ENCODE measurements at regions not wholly inside any gene's neighbourhood (a gene's known extent, or its start where the extent isn't known, plus 50 kb on each side); places are given as distances from the start of the nearest gene placed in this dataset.

- Histone ChIP-seq H3K36me3 (no peaks in the 10 kb centered on the region), H3K27me3 (no peaks in the 10 kb centered on the region), H3K27ac (no peak overlapping the region), H3K4me1 (no peaks in the 10 kb centered on the region), H3K4me3 (no peak overlapping the region), H3K9me3 (no peaks in the 10 kb centered on the region)
- intact Hi-C loops (cut with DNase I; ENCODE audit: low total_unique reads) (no loop called here), in situ Hi-C loops (cut with MboI; ENCODE audit: low pct_ligation_motif_present in 1 of 4, low pct_unique_long_range_greater_than_20kb in 1 of 4, low sequenced_read_pairs in 3 of 4) (no loop called here)
- DNase-seq: no peak
- TF ChIP-seq CTCF (IDR thresholded peaks at IDR 0.05) (no peak), POLR2A (IDR thresholded peaks at IDR 0.05) (no peak), EP300 (IDR thresholded peaks at IDR 0.05; ENCODE audit: low read depth) (no peak), POLR2AphosphoS5 (IDR thresholded peaks at IDR 0.05) (no peak)
- WGBS, 2 donors (ENCODE audit: low coverage in 1 of 2): 80 to 87% methylated on average over 5 to 17 of the region's 17 CpGs
These were observed 210.1 kb upstream of the MVB12B start for GRCh38 chr9:126116351-126117157.

GRCh38 chr9:126117158-126117425, 209.5 kb upstream of the MVB12B start:
- Histone ChIP-seq H3K36me3 (no peaks in the 10 kb centered on the region), H3K9me3 (no peaks in the 10 kb centered on the region), H3K4me3 (no peak overlapping the region), H3K27me3 (no peaks in the 10 kb centered on the region), H3K27ac (no peak overlapping the region), H3K4me1 (no peaks in the 10 kb centered on the region)
- no peak for DNase-seq
- in situ Hi-C loops (cut with MboI; ENCODE audit: low pct_ligation_motif_present in 1 of 4, low pct_unique_long_range_greater_than_20kb in 1 of 4, low sequenced_read_pairs in 3 of 4): no loop called here
- 95% methylated on average over 4 of the region's 4 CpGs; no CpG with 5 or more reads in 1 of the 2 donors for WGBS, 2 donors (ENCODE audit: low coverage in 1 of 2)
- intact Hi-C loops (cut with DNase I; ENCODE audit: low total_unique reads): no loop called here
- no peak for TF ChIP-seq CTCF (IDR thresholded peaks at IDR 0.05)
- TF ChIP-seq POLR2A (IDR thresholded peaks at IDR 0.05): no peak
- no peak for TF ChIP-seq EP300 (IDR thresholded peaks at IDR 0.05; ENCODE audit: low read depth)
- TF ChIP-seq POLR2AphosphoS5 (IDR thresholded peaks at IDR 0.05): no peak

- TF ChIP-seq POLR2A (IDR thresholded peaks at IDR 0.05): no peak
- no peak for TF ChIP-seq POLR2AphosphoS5 (IDR thresholded peaks at IDR 0.05)
- TF ChIP-seq CTCF (IDR thresholded peaks at IDR 0.05): no peak
- TF ChIP-seq EP300 (IDR thresholded peaks at IDR 0.05; ENCODE audit: low read depth): no peak
- Histone ChIP-seq H3K36me3 (no peaks in the 10 kb centered on the region), H3K9me3 (no peaks in the 10 kb centered on the region), H3K4me3 (no peak overlapping the region), H3K27ac (no peak overlapping the region), H3K4me1 (no peaks in the 10 kb centered on the region), H3K27me3 (no peaks in the 10 kb centered on the region)
- in situ Hi-C loops (cut with MboI; ENCODE audit: low pct_ligation_motif_present in 1 of 4, low pct_unique_long_range_greater_than_20kb in 1 of 4, low sequenced_read_pairs in 3 of 4) (no loop called here), intact Hi-C loops (cut with DNase I; ENCODE audit: low total_unique reads) (no loop called here)
- 86 to 100% methylated on average over 1 to 9 of the region's 9 CpGs for WGBS, 2 donors (ENCODE audit: low coverage in 1 of 2)
- no peak for DNase-seq
These were observed 209.0 kb upstream of the MVB12B start for GRCh38 chr9:126117631-126118030.

- Histone ChIP-seq H3K27ac (no peak overlapping the region), H3K36me3 (no peaks in the 10 kb centered on the region), H3K9me3 (no peaks in the 10 kb centered on the region), H3K4me3 (no peak overlapping the region), H3K4me1 (no peaks in the 10 kb centered on the region), H3K27me3 (no peaks in the 10 kb centered on the region)
- WGBS, 2 donors (ENCODE audit: low coverage in 1 of 2): 69 to 79% methylated on average over 2 to 6 of the region's 6 CpGs
- TF ChIP-seq CTCF (IDR thresholded peaks at IDR 0.05): no peak
- no peak for DNase-seq
- in situ Hi-C loops (cut with MboI; ENCODE audit: low pct_ligation_motif_present in 1 of 4, low pct_unique_long_range_greater_than_20kb in 1 of 4, low sequenced_read_pairs in 3 of 4): no loop called here
- intact Hi-C loops (cut with DNase I; ENCODE audit: low total_unique reads): no loop called here
These were observed 206.9 kb upstream of the MVB12B start for GRCh38 chr9:126119731-126120130.
